ENCODE measurements at regions not wholly inside any gene's neighbourhood (a gene's known extent, or its start where the extent isn't known, plus 50 kb on each side); places are given as distances from the start of the nearest gene placed in this dataset.

GRCh38 chr3:144774897-144775296 is 803.3 kb downstream of the DIPK2A start:
- no peak for DNase-seq (ENCODE audit: low read depth)
- Histone ChIP-seq H3K4me3 (ENCODE audit: low read depth, low read length) (no peak overlapping the region), H3K36me3 (ENCODE audit: control insufficient read depth, insufficient read depth, low read length) (no peaks in the 10 kb centered on the region), H3K27me3 (ENCODE audit: control insufficient read depth, insufficient read depth, low read length) (no peaks in the 10 kb centered on the region)
- no peak for TF ChIP-seq CTCF (IDR thresholded peaks at IDR 0.05; ENCODE audit: insufficient read depth, low read length, severe bottlenecking)
- no peak for FAIRE-seq

- DNase-seq (ENCODE audit: low read depth) (no peak), FAIRE-seq (no peak)
- no peak for TF ChIP-seq CTCF (IDR thresholded peaks at IDR 0.05; ENCODE audit: insufficient read depth, low read length, severe bottlenecking)
- no peak overlapping the region for H3K4me3 ChIP-seq (ENCODE audit: low read depth, low read length)
- no peaks in the 10 kb centered on the region for H3K27me3 ChIP-seq (ENCODE audit: control insufficient read depth, insufficient read depth, low read length)
- H3K36me3 ChIP-seq (ENCODE audit: control insufficient read depth, insufficient read depth, low read length): no peaks in the 10 kb centered on the region
Observed at GRCh38 chr3:144775551-144775950, 803.9 kb downstream of the DIPK2A start.

GRCh38 chr3:144777906-144778305 is 806.3 kb downstream of the DIPK2A start:
- DNase-seq (ENCODE audit: low read depth): no peak
- Histone ChIP-seq H3K36me3 (ENCODE audit: control insufficient read depth, insufficient read depth, low read length) (no peaks in the 10 kb centered on the region), H3K27me3 (ENCODE audit: control insufficient read depth, insufficient read depth, low read length) (no peaks in the 10 kb centered on the region), H3K4me3 (ENCODE audit: low read depth, low read length) (no peak overlapping the region)
- no peak for TF ChIP-seq CTCF (IDR thresholded peaks at IDR 0.05; ENCODE audit: insufficient read depth, low read length, severe bottlenecking)
- no peak for FAIRE-seq

- no peak for FAIRE-seq
Observed at GRCh38 chr3:144791034-144791433, 819.4 kb downstream of the DIPK2A start.

GRCh38 chr3:144801890-144802289 is 830.3 kb downstream of the DIPK2A start:
- no peak for TF ChIP-seq CTCF (IDR thresholded peaks at IDR 0.05; ENCODE audit: insufficient read depth, low read length, severe bottlenecking)
- Histone ChIP-seq H3K4me3 (ENCODE audit: low read depth, low read length) (no peak overlapping the region), H3K27me3 (ENCODE audit: control insufficient read depth, insufficient read depth, low read length) (no peaks in the 10 kb centered on the region), H3K36me3 (ENCODE audit: control insufficient read depth, insufficient read depth, low read length) (no peaks in the 10 kb centered on the region)
- FAIRE-seq: no peak
- no peak for DNase-seq (ENCODE audit: low read depth)

More at GRCh38 chr3:144791034-144791433, 819.4 kb downstream of the DIPK2A start:
- Histone ChIP-seq H3K27me3 (ENCODE audit: control insufficient read depth, insufficient read depth, low read length) (no peaks in the 10 kb centered on the region), H3K4me3 (ENCODE audit: low read depth, low read length) (no peak overlapping the region), H3K36me3 (ENCODE audit: control insufficient read depth, insufficient read depth, low read length) (no peaks in the 10 kb centered on the region)
- no peak for DNase-seq (ENCODE audit: low read depth)
- no peak for TF ChIP-seq CTCF (IDR thresholded peaks at IDR 0.05; ENCODE audit: insufficient read depth, low read length, severe bottlenecking)

GRCh38 chr3:144809380-144809779 is 837.8 kb downstream of the DIPK2A start:
- Histone ChIP-seq H3K4me3 (ENCODE audit: low read depth, low read length) (no peak overlapping the region), H3K36me3 (ENCODE audit: control insufficient read depth, insufficient read depth, low read length) (no peaks in the 10 kb centered on the region), H3K27me3 (ENCODE audit: control insufficient read depth, insufficient read depth, low read length) (no peaks in the 10 kb centered on the region)
- DNase-seq (ENCODE audit: low read depth) (no peak), FAIRE-seq (no peak)
- TF ChIP-seq CTCF (IDR thresholded peaks at IDR 0.05; ENCODE audit: insufficient read depth, low read length, severe bottlenecking): no peak
